HEK293 (cell line): ENCODE measurements at regions not wholly inside any gene's neighbourhood (a gene's known extent, or its start where the extent isn't known, plus 50 kb on each side); places are given as distances from the start of the nearest gene placed in this dataset.

ENCODE experiments used
- CTCF ChIA-PET: fragments of 350-600 bp; formaldehyde crosslinking; extraction: SDS; loops from one replicate; lab custom pipeline; 2021; ENCODE audit warnings: antibody characterized with exemption; lab: Yijun Ruan, JAX
- POLR2A ChIA-PET: fragments of 300-600 bp; formaldehyde crosslinking; extraction: SDS; loops from one replicate; lab custom pipeline; 2020; ENCODE audit warnings: antibody characterized with exemption, inconsistent platforms; lab: Yijun Ruan, JAX
- H3K27ac ChIP-seq: fragments of 200-500 bp; sonication (Bioruptor generic); 2 replicates; pipeline ENCODE4 v1.5.1; 2014; ENCODE audit warnings: low read depth, low read length, control low read depth, inconsistent platforms; ENCODE audit errors: extremely low read depth
- H3K36me3 ChIP-seq, 2 experiments: fragments of 200-500 bp in 1 of 2; sonication (Bioruptor generic) in 1 of 2; 1 replicate in 1 of 2; 2 replicates in 1 of 2; pipeline ENCODE4 v1.5.1; 2014 to 2017; ENCODE audit warnings: inconsistent platforms in 2 of 2, low read length in 2 of 2; ENCODE audit not compliant: control insufficient read depth in 2 of 2, insufficient read depth in 1 of 2
- H3K4me1 ChIP-seq: fragments of 200-500 bp; sonication (Bioruptor generic); 2 replicates; pipeline ENCODE4 v1.5.1; 2014; ENCODE audit warnings: mild to moderate bottlenecking, low read length, inconsistent platforms; ENCODE audit not compliant: control insufficient read depth, insufficient read depth
- H3K4me3 ChIP-seq: 2 replicates; pipeline ENCODE4 v1.5.1; 2011; ENCODE audit warnings: low read depth, mild to moderate bottlenecking, control low read depth, low read length, moderate library complexity
- H3K9me3 ChIP-seq: fragments of 200-500 bp; sonication (Bioruptor generic); 2 replicates; pipeline ENCODE4 v1.5.1; 2014; ENCODE audit warnings: low read depth, low read length, inconsistent platforms; ENCODE audit not compliant: control insufficient read depth, insufficient read depth
- KLF7 ChIP-seq: fragments of 450-650 bp; formaldehyde crosslinking; IDR thresholded peaks from 2 replicates; pipeline ENCODE4 v1.5.1; 2016; ENCODE audit warnings: missing biosample characterization, missing genetic modification characterization, borderline replicate concordance
- MEIS1 ChIP-seq: sonication (generic); formaldehyde crosslinking; IDR thresholded peaks from 2 replicates; pipeline ENCODE4 v1.8.1; 2022; ENCODE audit warnings: missing genetic modification reagents, mild to moderate bottlenecking, borderline replicate concordance
- MZF1 ChIP-seq: fragments of 450-650 bp; formaldehyde crosslinking; IDR thresholded peaks from 2 replicates; pipeline ENCODE4 v1.5.1; 2017; ENCODE audit warnings: missing biosample characterization, missing genetic modification characterization, borderline replicate concordance
- PRDM1 ChIP-seq: fragments of 450-650 bp; formaldehyde crosslinking; IDR thresholded peaks from 2 replicates; pipeline ENCODE4; 2016; ENCODE audit warnings: missing biosample characterization, missing genetic modification characterization
- ZNF335 ChIP-seq: fragments of 450-650 bp; formaldehyde crosslinking; conservative IDR thresholded peaks from 2 replicates; pipeline ENCODE4 v1.5.1; 2016; ENCODE audit warnings: missing biosample characterization, missing genetic modification characterization
- ZNF341 ChIP-seq: fragments of 450-650 bp; formaldehyde crosslinking; IDR thresholded peaks from 2 replicates; pipeline ENCODE4; 2016; ENCODE audit warnings: low read depth, missing biosample characterization, missing genetic modification characterization
- ZNF350 ChIP-seq: fragments of 450-650 bp; formaldehyde crosslinking; IDR thresholded peaks from 2 replicates; pipeline ENCODE4 v1.5.0; 2017; ENCODE audit warnings: missing biosample characterization, mild to moderate bottlenecking, missing genetic modification characterization
- ZNF514 ChIP-seq: fragments of 450-650 bp; formaldehyde crosslinking; IDR thresholded peaks from 2 replicates; pipeline ENCODE4 v1.5.1; 2016; ENCODE audit warnings: missing biosample characterization, missing genetic modification characterization
- ZNF548 ChIP-seq: fragments of 450-650 bp; formaldehyde crosslinking; IDR thresholded peaks from 2 replicates; pipeline ENCODE4 v1.5.1; 2016; ENCODE audit warnings: missing biosample characterization, missing genetic modification characterization
- TF ChIP-seq, protein P1 (sequence below): fragments of 450-650 bp; formaldehyde crosslinking; IDR thresholded peaks from 2 replicates; pipeline ENCODE4 v1.5.0; 2017; ENCODE audit warnings: missing biosample characterization, missing genetic modification characterization, borderline replicate concordance
- TF ChIP-seq, protein P2 (sequence below): fragments of 450-650 bp; formaldehyde crosslinking; IDR thresholded peaks from 2 replicates; pipeline ENCODE4 v1.5.1; 2016; ENCODE audit warnings: missing biosample characterization, missing genetic modification characterization, low read depth
- TF ChIP-seq, protein P3 (sequence below): fragments of 450-650 bp; formaldehyde crosslinking; IDR thresholded peaks from 2 replicates; pipeline ENCODE4 v1.5.1; 2017; ENCODE audit warnings: missing biosample characterization, mild to moderate bottlenecking, missing genetic modification characterization, moderate library complexity
- TF ChIP-seq, protein P4 (sequence below): fragments of 450-650 bp; formaldehyde crosslinking; IDR thresholded peaks from 2 replicates; pipeline ENCODE4 v1.5.1; 2017; ENCODE audit warnings: missing biosample characterization, missing genetic modification characterization
- TF ChIP-seq, protein P5 (sequence below): fragments of 450-650 bp; formaldehyde crosslinking; IDR thresholded peaks from 2 replicates; pipeline ENCODE4 v1.5.1; 2016; ENCODE audit warnings: missing biosample characterization, missing genetic modification characterization
- TF ChIP-seq, protein P6 (sequence below): fragments of 450-650 bp; formaldehyde crosslinking; IDR thresholded peaks from 2 replicates; pipeline ENCODE4 v1.5.1; 2016; ENCODE audit warnings: missing biosample characterization, missing genetic modification characterization
- TF ChIP-seq, protein P7 (sequence below): fragments of 450-650 bp; formaldehyde crosslinking; IDR thresholded peaks from 2 replicates; pipeline ENCODE4 v1.5.1; 2016; ENCODE audit warnings: missing biosample characterization, missing genetic modification characterization

DNA sequence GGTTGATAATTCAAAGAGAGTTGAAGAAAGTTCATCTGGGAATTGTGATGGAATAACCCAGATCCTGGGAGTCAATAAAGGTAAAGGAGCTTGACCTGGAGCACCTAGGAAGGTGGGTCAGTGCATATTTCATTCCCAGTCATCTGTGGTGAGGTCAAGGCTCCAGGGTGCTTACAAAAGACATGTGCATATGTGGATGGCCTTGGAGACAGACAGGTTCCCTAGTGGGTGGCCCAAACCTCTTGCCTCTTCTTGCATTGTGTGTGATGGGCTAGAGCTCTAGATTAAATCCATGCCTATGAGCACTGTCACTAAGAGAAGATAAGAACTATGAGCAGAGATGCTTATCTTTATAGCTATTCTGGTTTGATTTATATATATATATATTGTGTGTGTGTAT lies 75.5 kb upstream of the CISTR start:
- H3K4me3 ChIP-seq: no peak overlapping the region
- no peak for TF ChIP-seq MEIS1
- TF ChIP-seq ZNF341 (tag by site-specific recombination): no peak
- TF ChIP-seq, protein P1, sequence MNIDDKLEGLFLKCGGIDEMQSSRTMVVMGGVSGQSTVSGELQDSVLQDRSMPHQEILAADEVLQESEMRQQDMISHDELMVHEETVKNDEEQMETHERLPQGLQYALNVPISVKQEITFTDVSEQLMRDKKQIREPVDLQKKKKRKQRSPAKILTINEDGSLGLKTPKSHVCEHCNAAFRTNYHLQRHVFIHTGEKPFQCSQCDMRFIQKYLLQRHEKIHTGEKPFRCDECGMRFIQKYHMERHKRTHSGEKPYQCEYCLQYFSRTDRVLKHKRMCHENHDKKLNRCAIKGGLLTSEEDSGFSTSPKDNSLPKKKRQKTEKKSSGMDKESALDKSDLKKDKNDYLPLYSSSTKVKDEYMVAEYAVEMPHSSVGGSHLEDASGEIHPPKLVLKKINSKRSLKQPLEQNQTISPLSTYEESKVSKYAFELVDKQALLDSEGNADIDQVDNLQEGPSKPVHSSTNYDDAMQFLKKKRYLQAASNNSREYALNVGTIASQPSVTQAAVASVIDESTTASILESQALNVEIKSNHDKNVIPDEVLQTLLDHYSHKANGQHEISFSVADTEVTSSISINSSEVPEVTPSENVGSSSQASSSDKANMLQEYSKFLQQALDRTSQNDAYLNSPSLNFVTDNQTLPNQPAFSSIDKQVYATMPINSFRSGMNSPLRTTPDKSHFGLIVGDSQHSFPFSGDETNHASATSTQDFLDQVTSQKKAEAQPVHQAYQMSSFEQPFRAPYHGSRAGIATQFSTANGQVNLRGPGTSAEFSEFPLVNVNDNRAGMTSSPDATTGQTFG (tag by site-specific recombination): no peak
- TF ChIP-seq KLF7 (tag by site-specific recombination): no peak
- TF ChIP-seq, all 188 proteins: peak for 0
- Histone ChIP-seq H3K9me3 (no peaks in the 10 kb centered on the region), H3K4me1 (peaks cover 9% of the 10 kb centered on the region; the same call in 1 of the 2 replicates), H3K27ac (no peak overlapping the region), H3K36me3 (no peaks in the 10 kb centered on the region)
- ChIA-PET CTCF (no interaction called here), POLR2A (interaction anchor here (0.5 kb wide), 1 partner anchor 247 kb away, joined by 4 read pairs; no protein-coding TSS in a partner anchor)

DNA sequence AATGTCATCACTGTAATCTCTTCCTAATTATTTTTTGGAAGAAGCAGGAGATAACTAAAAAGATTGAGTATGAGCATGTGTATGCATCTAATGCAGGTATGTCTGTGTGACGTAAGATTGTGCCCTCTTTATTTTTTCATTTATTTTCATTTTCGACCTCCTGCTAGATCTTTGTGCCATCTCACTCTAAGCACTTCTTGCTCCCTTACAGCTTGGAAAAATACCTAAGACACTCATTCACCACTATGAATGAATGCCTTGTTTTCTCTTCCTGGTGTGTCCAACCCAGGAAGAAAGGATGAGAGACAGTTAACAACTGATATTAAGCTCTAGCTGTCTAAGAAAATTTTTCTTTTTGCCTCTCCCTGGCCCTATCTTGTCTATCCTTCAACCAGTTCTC lies 76.8 kb upstream of the CISTR start:
- CTCF ChIA-PET: interaction anchor here (0.5 kb wide), 1 partner anchor 251 kb away, joined by 3 read pairs; no protein-coding TSS in a partner anchor
- Histone ChIP-seq H3K27ac (no peak overlapping the region), H3K36me3 (no peaks in the 10 kb centered on the region)

DNA sequence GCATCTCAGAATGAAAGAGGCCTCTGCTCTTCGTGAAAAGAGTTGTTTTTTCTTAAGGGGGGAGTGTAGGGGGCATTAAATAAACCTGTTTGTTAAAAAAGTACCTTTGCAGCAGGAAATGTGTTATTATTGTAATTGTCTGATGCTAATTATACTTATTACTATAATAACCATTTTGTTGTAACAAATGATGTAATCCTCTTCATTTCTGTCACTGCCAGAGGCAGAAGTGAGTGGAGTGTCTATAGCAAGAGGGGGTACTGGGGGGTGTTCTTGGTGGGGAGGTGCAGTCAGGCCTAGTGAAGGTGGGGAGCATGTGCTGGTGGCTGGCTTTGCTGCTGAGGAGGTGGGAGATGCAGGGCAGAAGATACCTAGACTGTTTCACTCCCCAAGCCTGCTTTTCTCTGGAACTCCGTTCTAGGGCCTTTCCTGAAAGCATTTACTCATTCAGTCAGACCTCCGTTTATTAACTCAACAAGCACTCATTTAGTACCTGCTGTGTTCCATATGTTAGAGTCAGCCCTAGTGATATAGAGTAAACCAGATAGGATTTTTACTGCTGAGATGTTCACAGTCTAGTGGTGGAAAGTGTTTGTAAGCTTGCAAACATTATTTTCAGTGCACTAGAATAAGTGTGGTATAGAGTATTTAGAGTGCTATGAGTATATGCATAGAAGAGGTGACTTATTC lies 77.5 kb upstream of the CISTR start:
- POLR2A ChIA-PET: no interaction called here
- Histone ChIP-seq H3K4me3 (no peak overlapping the region), H3K27ac (no peak overlapping the region), H3K4me1 (peaks cover 9% of the 10 kb centered on the region; the same call in 1 of the 2 replicates), H3K9me3 (no peaks in the 10 kb centered on the region), H3K36me3 (no peaks in the 10 kb centered on the region)
- CTCF ChIA-PET: interaction anchor here (0.7 to 1.5 kb wide), 3 partner anchors 11 to 127 kb away, joined by 3 to 4 read pairs (median 3); no protein-coding TSS in a partner anchor
- TF ChIP-seq, protein P2, sequence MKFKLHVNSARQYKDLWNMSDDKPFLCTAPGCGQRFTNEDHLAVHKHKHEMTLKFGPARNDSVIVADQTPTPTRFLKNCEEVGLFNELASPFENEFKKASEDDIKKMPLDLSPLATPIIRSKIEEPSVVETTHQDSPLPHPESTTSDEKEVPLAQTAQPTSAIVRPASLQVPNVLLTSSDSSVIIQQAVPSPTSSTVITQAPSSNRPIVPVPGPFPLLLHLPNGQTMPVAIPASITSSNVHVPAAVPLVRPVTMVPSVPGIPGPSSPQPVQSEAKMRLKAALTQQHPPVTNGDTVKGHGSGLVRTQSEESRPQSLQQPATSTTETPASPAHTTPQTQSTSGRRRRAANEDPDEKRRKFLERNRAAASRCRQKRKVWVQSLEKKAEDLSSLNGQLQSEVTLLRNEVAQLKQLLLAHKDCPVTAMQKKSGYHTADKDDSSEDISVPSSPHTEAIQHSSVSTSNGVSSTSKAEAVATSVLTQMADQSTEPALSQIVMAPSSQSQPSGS: peak; percentile 87
- TF ChIP-seq ZNF335 (tag by site-specific recombination): peak; percentile 47
- TF ChIP-seq, protein P3, sequence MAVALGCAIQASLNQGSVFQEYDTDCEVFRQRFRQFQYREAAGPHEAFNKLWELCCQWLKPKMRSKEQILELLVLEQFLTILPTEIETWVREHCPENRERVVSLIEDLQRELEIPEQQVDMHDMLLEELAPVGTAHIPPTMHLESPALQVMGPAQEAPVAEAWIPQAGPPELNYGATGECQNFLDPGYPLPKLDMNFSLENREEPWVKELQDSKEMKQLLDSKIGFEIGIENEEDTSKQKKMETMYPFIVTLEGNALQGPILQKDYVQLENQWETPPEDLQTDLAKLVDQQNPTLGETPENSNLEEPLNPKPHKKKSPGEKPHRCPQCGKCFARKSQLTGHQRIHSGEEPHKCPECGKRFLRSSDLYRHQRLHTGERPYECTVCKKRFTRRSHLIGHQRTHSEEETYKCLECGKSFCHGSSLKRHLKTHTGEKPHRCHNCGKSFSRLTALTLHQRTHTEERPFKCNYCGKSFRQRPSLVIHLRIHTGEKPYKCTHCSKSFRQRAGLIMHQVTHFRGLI (tag by site-specific recombination): no peak
- TF ChIP-seq KLF7 (tag by site-specific recombination): no peak
- TF ChIP-seq, protein P4, sequence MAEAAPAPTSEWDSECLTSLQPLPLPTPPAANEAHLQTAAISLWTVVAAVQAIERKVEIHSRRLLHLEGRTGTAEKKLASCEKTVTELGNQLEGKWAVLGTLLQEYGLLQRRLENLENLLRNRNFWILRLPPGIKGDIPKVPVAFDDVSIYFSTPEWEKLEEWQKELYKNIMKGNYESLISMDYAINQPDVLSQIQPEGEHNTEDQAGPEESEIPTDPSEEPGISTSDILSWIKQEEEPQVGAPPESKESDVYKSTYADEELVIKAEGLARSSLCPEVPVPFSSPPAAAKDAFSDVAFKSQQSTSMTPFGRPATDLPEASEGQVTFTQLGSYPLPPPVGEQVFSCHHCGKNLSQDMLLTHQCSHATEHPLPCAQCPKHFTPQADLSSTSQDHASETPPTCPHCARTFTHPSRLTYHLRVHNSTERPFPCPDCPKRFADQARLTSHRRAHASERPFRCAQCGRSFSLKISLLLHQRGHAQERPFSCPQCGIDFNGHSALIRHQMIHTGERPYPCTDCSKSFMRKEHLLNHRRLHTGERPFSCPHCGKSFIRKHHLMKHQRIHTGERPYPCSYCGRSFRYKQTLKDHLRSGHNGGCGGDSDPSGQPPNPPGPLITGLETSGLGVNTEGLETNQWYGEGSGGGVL (tag by site-specific recombination): peak; percentile 95
- TF ChIP-seq, protein P5, sequence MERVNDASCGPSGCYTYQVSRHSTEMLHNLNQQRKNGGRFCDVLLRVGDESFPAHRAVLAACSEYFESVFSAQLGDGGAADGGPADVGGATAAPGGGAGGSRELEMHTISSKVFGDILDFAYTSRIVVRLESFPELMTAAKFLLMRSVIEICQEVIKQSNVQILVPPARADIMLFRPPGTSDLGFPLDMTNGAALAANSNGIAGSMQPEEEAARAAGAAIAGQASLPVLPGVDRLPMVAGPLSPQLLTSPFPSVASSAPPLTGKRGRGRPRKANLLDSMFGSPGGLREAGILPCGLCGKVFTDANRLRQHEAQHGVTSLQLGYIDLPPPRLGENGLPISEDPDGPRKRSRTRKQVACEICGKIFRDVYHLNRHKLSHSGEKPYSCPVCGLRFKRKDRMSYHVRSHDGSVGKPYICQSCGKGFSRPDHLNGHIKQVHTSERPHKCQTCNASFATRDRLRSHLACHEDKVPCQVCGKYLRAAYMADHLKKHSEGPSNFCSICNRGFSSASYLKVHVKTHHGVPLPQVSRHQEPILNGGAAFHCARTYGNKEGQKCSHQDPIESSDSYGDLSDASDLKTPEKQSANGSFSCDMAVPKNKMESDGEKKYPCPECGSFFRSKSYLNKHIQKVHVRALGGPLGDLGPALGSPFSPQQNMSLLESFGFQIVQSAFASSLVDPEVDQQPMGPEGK (tag by site-specific recombination): peak; percentile 95
- TF ChIP-seq, protein P6, sequence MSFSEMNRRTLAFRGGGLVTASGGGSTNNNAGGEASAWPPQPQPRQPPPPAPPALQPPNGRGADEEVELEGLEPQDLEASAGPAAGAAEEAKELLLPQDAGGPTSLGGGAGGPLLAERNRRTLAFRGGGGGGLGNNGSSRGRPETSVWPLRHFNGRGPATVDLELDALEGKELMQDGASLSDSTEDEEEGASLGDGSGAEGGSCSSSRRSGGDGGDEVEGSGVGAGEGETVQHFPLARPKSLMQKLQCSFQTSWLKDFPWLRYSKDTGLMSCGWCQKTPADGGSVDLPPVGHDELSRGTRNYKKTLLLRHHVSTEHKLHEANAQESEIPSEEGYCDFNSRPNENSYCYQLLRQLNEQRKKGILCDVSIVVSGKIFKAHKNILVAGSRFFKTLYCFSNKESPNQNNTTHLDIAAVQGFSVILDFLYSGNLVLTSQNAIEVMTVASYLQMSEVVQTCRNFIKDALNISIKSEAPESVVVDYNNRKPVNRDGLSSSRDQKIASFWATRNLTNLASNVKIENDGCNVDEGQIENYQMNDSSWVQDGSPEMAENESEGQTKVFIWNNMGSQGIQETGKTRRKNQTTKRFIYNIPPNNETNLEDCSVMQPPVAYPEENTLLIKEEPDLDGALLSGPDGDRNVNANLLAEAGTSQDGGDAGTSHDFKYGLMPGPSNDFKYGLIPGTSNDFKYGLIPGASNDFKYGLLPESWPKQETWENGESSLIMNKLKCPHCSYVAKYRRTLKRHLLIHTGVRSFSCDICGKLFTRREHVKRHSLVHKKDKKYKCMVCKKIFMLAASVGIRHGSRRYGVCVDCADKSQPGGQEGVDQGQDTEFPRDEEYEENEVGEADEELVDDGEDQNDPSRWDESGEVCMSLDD: 0 out of 2 replicates have a peak, but pooled peaks have one; percentile 37
- TF ChIP-seq, protein P7, sequence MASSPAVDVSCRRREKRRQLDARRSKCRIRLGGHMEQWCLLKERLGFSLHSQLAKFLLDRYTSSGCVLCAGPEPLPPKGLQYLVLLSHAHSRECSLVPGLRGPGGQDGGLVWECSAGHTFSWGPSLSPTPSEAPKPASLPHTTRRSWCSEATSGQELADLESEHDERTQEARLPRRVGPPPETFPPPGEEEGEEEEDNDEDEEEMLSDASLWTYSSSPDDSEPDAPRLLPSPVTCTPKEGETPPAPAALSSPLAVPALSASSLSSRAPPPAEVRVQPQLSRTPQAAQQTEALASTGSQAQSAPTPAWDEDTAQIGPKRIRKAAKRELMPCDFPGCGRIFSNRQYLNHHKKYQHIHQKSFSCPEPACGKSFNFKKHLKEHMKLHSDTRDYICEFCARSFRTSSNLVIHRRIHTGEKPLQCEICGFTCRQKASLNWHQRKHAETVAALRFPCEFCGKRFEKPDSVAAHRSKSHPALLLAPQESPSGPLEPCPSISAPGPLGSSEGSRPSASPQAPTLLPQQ (tag by site-specific recombination): 0 out of 2 replicates have a peak, but pooled peaks have one; percentile 33
- TF ChIP-seq ZNF514 (tag by site-specific recombination): no peak

More for the DNA sequence above, 76.8 kb upstream of the CISTR start:
- TF ChIP-seq MZF1 (tag by site-specific recombination) (no peak), ZNF548 (no peak), ZNF350 (tag by site-specific recombination) (no peak), PRDM1 (tag by site-specific recombination) (0 out of 2 replicates have a peak, but pooled peaks have one; percentile 35)
- no peak overlapping the region for H3K4me3 ChIP-seq
- POLR2A ChIA-PET: no interaction called here
- peaks cover 9% of the 10 kb centered on the region; the same call in 1 of the 2 replicates for H3K4me1 ChIP-seq
- no peaks in the 10 kb centered on the region for H3K9me3 ChIP-seq
